ENCODE measurements at regions not wholly inside any gene's neighbourhood (a gene's known extent, or its start where the extent isn't known, plus 50 kb on each side); places are given as distances from the start of the nearest gene placed in this dataset.

- Histone ChIP-seq H3K14ac (replicated peaks; ENCODE audit: low read depth, low read length) (0 out of 2 replicates have a peak overlapping the region, but pooled peaks have one; percentile 29), H3K9me1 (ENCODE audit: insufficient read depth, low read length) (peaks cover 6% of the 10 kb centered on the region), H2BK120ac (ENCODE audit: low read depth, low read length) (peak overlapping the region; percentile 76), H2BK15ac (ENCODE audit: low read depth, low read length) (0 out of 3 replicates have a peak overlapping the region, but pooled peaks have one; percentile 13), H3K18ac (ENCODE audit: low read depth, low read length) (peak overlapping the region; percentile 20; the same call in 1 of the 2 replicates), H4K8ac (ENCODE audit: low read depth in 2 of 2, low read length in 2 of 2) (peak overlapping the region in 1 of 2 experiments; percentile 72; a peak in 1 of 4 replicates), H3K4ac (ENCODE audit: low read depth, low read length) (peak overlapping the region; percentile 71), H3K23ac (ENCODE audit: low read depth, low read length) (no peak overlapping the region), H3K56ac (ENCODE audit: extremely low read depth, insufficient read depth, low read length) (no peak overlapping the region), H2AK5ac (ENCODE audit: low read depth, low read length) (peak overlapping the region; percentile 46; the same call in 1 of the 2 replicates), H4K20me1 (ENCODE audit: insufficient read depth, low read length) (no peaks in the 10 kb centered on the region), H3K4me3 (ENCODE audit: insufficient read depth, low read depth, low read length) (no peak overlapping the region), H3K9me3 (ENCODE audit: control insufficient read depth, insufficient read depth, low read length) (no peaks in the 10 kb centered on the region), H2AFZ (replicated peaks; ENCODE audit: low read length, poor library complexity) (no peak overlapping the region), H3K4me1 (ENCODE audit: control insufficient read depth, insufficient read depth, low read length) (peaks cover 8% of the 10 kb centered on the region), H3K27me3 (ENCODE audit: control insufficient read depth, insufficient read depth, low read length) (no peaks in the 10 kb centered on the region), H2BK20ac (ENCODE audit: low read depth, low read length) (peak overlapping the region; percentile 85; the same call in 1 of the 2 replicates), H3K4me2 (ENCODE audit: low read depth, low read length) (no peak overlapping the region), H3K27ac (ENCODE audit: insufficient read depth, low read length) (no peak overlapping the region), H3K36me3 (ENCODE audit: control insufficient read depth, insufficient read depth, low read length) (no peaks in the 10 kb centered on the region), H2BK5ac (ENCODE audit: low read depth, low read length, poor library complexity, severe bottlenecking) (peak overlapping the region; percentile 85), H4K5ac (ENCODE audit: low read depth, low read length) (no peak overlapping the region), H4K91ac (ENCODE audit: insufficient read depth, low read depth, low read length) (no peak overlapping the region), H3K79me1 (ENCODE audit: low read depth in 1 of 2, low read length in 2 of 2) (no peaks in the 10 kb centered on the region), H3K9ac (ENCODE audit: low read depth, low read length) (no peak overlapping the region), H2AK9ac (replicated peaks; ENCODE audit: low read depth, low read length, poor library complexity) (no peak overlapping the region)
- no TSS peak for BruUV-seq (replicated peaks)
- no CpG with 5 or more reads among the region's 1 CpG for WGBS, 2 experiments (ENCODE audit: extremely low coverage in 2 of 2, insufficient read length in 1 of 2)
- CTCF ChIA-PET: no interaction called here
- intact Hi-C loops (cut with micrococcal nuclease): loop anchor here (5.0 to 10.0 kb wide), 2 partner anchors 103 to 341 kb away; no protein-coding TSS in a partner anchor
- dilution Hi-C loops (cut with HindIII; ENCODE audit: low sequenced_read_pairs, unreplicated experiment): no loop called here
- POLR2A ChIA-PET (ENCODE audit: unreplicated experiment): no interaction called here
- peak; percentile 92 for DNase-seq
- in situ Hi-C loops (cut with MboI; ENCODE audit: low sequenced_read_pairs): no loop called here
- peak; percentile 74 for ATAC-seq (ENCODE audit: low read depth)
- TF ChIP-seq MAFK (IDR thresholded peaks at IDR 0.05; ENCODE audit: low read depth, low read length) (0 out of 2 replicates have a peak, but pooled peaks have one; percentile 2), FOS (IDR thresholded peaks at IDR 0.05; ENCODE audit: low read depth, low read length) (peak; percentile 94), SMC3 (IDR thresholded peaks at IDR 0.05; ENCODE audit: low read depth, low read length) (no peak), MAZ (IDR thresholded peaks at IDR 0.05; ENCODE audit: borderline replicate concordance, low read depth, low read length) (no peak), BHLHE40 (IDR thresholded peaks at IDR 0.05; ENCODE audit: low read depth, low read length) (no peak)
Observed at GRCh38 chr5:145484158-145484557, 351.0 kb downstream of the PRELID2 start.

Measured in IMR-90 (cell line).